Stomach (tissue), 8 donors: ENCODE measurements at regions not wholly inside any gene's neighbourhood (a gene's known extent, or its start where the extent isn't known, plus 50 kb on each side); places are given as distances from the start of the nearest gene placed in this dataset.

Experiments
- DNase-seq, 2 donors: peaks; one replicate each; pipeline versions ENCODE4 v3.0.0 to v3.0.0-alpha.2; 2013 to 2019
- H3K27ac ChIP-seq, 5 donors: fragments of 200-600 bp in 4 of 5; sonication (generic) in 4 of 5; one replicate each; pipeline ENCODE4 v1.5.1; 2013 to 2019; ENCODE audit warnings: mild to moderate bottlenecking in 1 of 5, moderate library complexity in 1 of 5
- H3K27me3 ChIP-seq, 3 donors: fragments of 200-600 bp; sonication (generic); one replicate each; pipeline ENCODE4 v1.5.1; 2017 to 2019; ENCODE audit warnings: mixed run types in 1 of 3
- H3K36me3 ChIP-seq, 4 donors: fragments of 200-600 bp; sonication (generic); 1 replicate in 3 of 4; 2 replicates in 1 of 4; pipeline ENCODE4 v1.5.1; 2016 to 2019
- H3K4me1 ChIP-seq, 4 donors: fragments of 200-600 bp; sonication (generic); one replicate each; pipeline ENCODE4 v1.5.1; 2016 to 2019
- H3K4me3 ChIP-seq, 4 donors: fragments of 200-600 bp; sonication (generic) in 3 of 4; one replicate each; pipeline ENCODE4 v1.5.1; 2016 to 2019; ENCODE audit warnings: mild to moderate bottlenecking in 1 of 4
- H3K9me3 ChIP-seq, 4 donors: fragments of 200-600 bp; sonication (generic); one replicate each; pipeline ENCODE4 v1.5.1; 2016 to 2019
- CTCF ChIP-seq, 7 experiments: fragments of 450-650 bp in 4 of 7; fragments of 200-600 bp in 3 of 7; sonication (generic) in 3 of 7; IDR thresholded peaks; one replicate each; pipeline ENCODE4 v1.5.1; 2016 to 2019; ENCODE audit warnings: antibody characterized with exemption in 7 of 7, control low read depth in 2 of 7, mild to moderate bottlenecking in 1 of 7
- EP300 ChIP-seq: sonication (generic); formaldehyde crosslinking; IDR thresholded peaks from one replicate; pipeline ENCODE4 v1.6.1; 2017; ENCODE audit warnings: antibody characterized with exemption
- POLR2A ChIP-seq, 4 donors: fragments of 450-650 bp; IDR thresholded peaks; one replicate each; pipeline ENCODE4 v1.6.1; 2016; ENCODE audit warnings: antibody characterized with exemption in 4 of 4, control low read depth in 2 of 4, mild to moderate bottlenecking in 1 of 4, moderate library complexity in 1 of 4
- POLR2AphosphoS5 ChIP-seq, 3 donors: sonication (generic); formaldehyde crosslinking; IDR thresholded peaks; one replicate each; pipeline ENCODE4 v1.6.1; 2016; ENCODE audit warnings: antibody characterized with exemption in 3 of 3
- WGBS, 5 donors: extraction: QIAGEN DNeasy Blood & Tissue Kit in 3 of 5; methylation state at CpG; one replicate each; pipeline versions ENCODE4 v1.1.5 to v1.1.7; 2013 to 2018; 5-methylcytosine and 5-hydroxymethylcytosine counted together
- intact Hi-C: fragments of 100-400 bp; cut with DNase I; formaldehyde crosslinking; loops from one replicate; pipeline ENCODE4 v1.15.1; 2023; ENCODE audit warnings: low total_unique reads
- donor health status: healthy with polysubstance abuse.
- donor health status: Bipolar disorder and iron deficiency.
- donor health status: healthy.

- H3K36me3 ChIP-seq, result no peaks in the 10 kb centered on the region
- no peak for DNase-seq
- WGBS, 5 donors, result 78 to 84% (median 82%) methylated on average over 9 of the region's 9 CpGs
- H3K9me3 ChIP-seq, result no peaks in the 10 kb centered on the region
- no peak overlapping the region for H3K4me3 ChIP-seq
- intact Hi-C loops, result no loop called here
- TF ChIP-seq CTCF (IDR thresholded peaks at IDR 0.05) (no peak), POLR2AphosphoS5 (IDR thresholded peaks at IDR 0.05) (no peak), EP300 (no peak), POLR2A (IDR thresholded peaks at IDR 0.05) (no peak)
- H3K4me1 ChIP-seq, result no peaks in the 10 kb centered on the region
- H3K27ac ChIP-seq, result no peak overlapping the region
- no peaks in the 10 kb centered on the region for H3K27me3 ChIP-seq
These were observed 170.6 kb upstream of the SERPINE2 start for GRCh38 chr2:224209555-224210285.

GRCh38 chr2:224208443-224208842 lies 169.4 kb upstream of the SERPINE2 start:
- DNase-seq, result no peak
- Histone ChIP-seq H3K27me3 (no peaks in the 10 kb centered on the region), H3K36me3 (no peaks in the 10 kb centered on the region), H3K4me1 (no peaks in the 10 kb centered on the region), H3K27ac (no peak overlapping the region), H3K9me3 (no peaks in the 10 kb centered on the region), H3K4me3 (no peak overlapping the region)
- 44 to 83% (median 78%) methylated on average over 1 of the region's 1 CpG for whole genome bisulfite sequencing, 5 donors
- intact Hi-C loops, result no loop called here
- no peak for TF ChIP-seq CTCF (IDR thresholded peaks at IDR 0.05)
- no peak for TF ChIP-seq POLR2A (IDR thresholded peaks at IDR 0.05)
- no peak for TF ChIP-seq EP300
- no peak for TF ChIP-seq POLR2AphosphoS5 (IDR thresholded peaks at IDR 0.05)

GRCh38 chr2:224208007-224208406 lies 168.9 kb upstream of the SERPINE2 start:
- DNase-seq, result no peak
- 38 to 62% (median 52%) methylated on average over 3 of the region's 3 CpGs for WGBS, 5 donors
- no peak overlapping the region for H3K4me3 ChIP-seq
- no peak overlapping the region for H3K27ac ChIP-seq
- no peaks in the 10 kb centered on the region for H3K9me3 ChIP-seq
- H3K27me3 ChIP-seq, result no peaks in the 10 kb centered on the region
- no peak for TF ChIP-seq POLR2A (IDR thresholded peaks at IDR 0.05)
- no peak for TF ChIP-seq CTCF (IDR thresholded peaks at IDR 0.05)
- no peak for TF ChIP-seq POLR2AphosphoS5 (IDR thresholded peaks at IDR 0.05)
- TF ChIP-seq EP300, result no peak
- no peaks in the 10 kb centered on the region for H3K36me3 ChIP-seq
- intact Hi-C loops, result no loop called here
- no peaks in the 10 kb centered on the region for H3K4me1 ChIP-seq

GRCh38 chr2:224206816-224207215 lies 167.7 kb upstream of the SERPINE2 start:
- Histone ChIP-seq H3K4me1 (no peaks in the 10 kb centered on the region), H3K4me3 (no peak overlapping the region), H3K36me3 (no peaks in the 10 kb centered on the region), H3K27me3 (no peaks in the 10 kb centered on the region), H3K9me3 (no peaks in the 10 kb centered on the region), H3K27ac (no peak overlapping the region)
- WGBS, 5 donors, result 82 to 93% (median 90%) methylated on average over 3 of the region's 3 CpGs
- intact Hi-C loops, result no loop called here
- TF ChIP-seq POLR2AphosphoS5 (IDR thresholded peaks at IDR 0.05) (no peak), POLR2A (IDR thresholded peaks at IDR 0.05) (no peak), CTCF (IDR thresholded peaks at IDR 0.05) (no peak), EP300 (no peak)
- no peak for DNase-seq
